Neuronal stem cell (in vitro differentiated cells): ENCODE measurements at regions not wholly inside any gene's neighbourhood (a gene's known extent, or its start where the extent isn't known, plus 50 kb on each side); places are given as distances from the start of the nearest gene placed in this dataset.

ENCODE experiments used
- DNase-seq: peaks from one replicate; pipeline ENCODE4 v3.0.0-alpha.2; 2013; ENCODE audit warnings: low spot score
- H2AFZ ChIP-seq: one replicate; pipeline ENCODE4 v1.6.1; 2013; ENCODE audit warnings: mild to moderate bottlenecking, low read length, inconsistent platforms
- H2AK5ac ChIP-seq: 2 replicates; pipeline ENCODE4 v1.6.1; 2013; ENCODE audit warnings: low read depth, mild to moderate bottlenecking, inconsistent platforms, low read length, moderate library complexity, mixed read lengths
- H2BK120ac ChIP-seq: 2 replicates; pipeline ENCODE4 v1.6.1; 2013; ENCODE audit warnings: low read depth, mild to moderate bottlenecking, inconsistent platforms, low read length, moderate library complexity, mixed read lengths
- H2BK12ac ChIP-seq: one replicate; pipeline ENCODE4 v1.6.1; 2013; ENCODE audit warnings: low read length, inconsistent platforms
- H2BK15ac ChIP-seq: 2 replicates; pipeline ENCODE4 v1.6.1; 2013; ENCODE audit warnings: mild to moderate bottlenecking, low read length, inconsistent platforms, mixed read lengths
- H2BK5ac ChIP-seq: one replicate; pipeline ENCODE4 v1.6.1; 2013; ENCODE audit warnings: inconsistent platforms, mild to moderate bottlenecking, low read length, moderate library complexity
- H3K14ac ChIP-seq: one replicate; pipeline ENCODE4 v1.6.1; 2013; ENCODE audit warnings: low read length, inconsistent platforms
- H3K18ac ChIP-seq: 2 replicates; pipeline ENCODE4 v1.6.1; 2013; ENCODE audit warnings: low read length, inconsistent platforms
- H3K23ac ChIP-seq: 2 replicates; pipeline ENCODE4 v1.6.1; 2013; ENCODE audit warnings: low read depth, mild to moderate bottlenecking, mixed read lengths, low read length, inconsistent platforms; ENCODE audit not compliant: poor library complexity
- H3K27ac ChIP-seq: replicated peaks from 3 replicates; pipeline ENCODE4 v1.5.1; 2013; ENCODE audit warnings: low read length, inconsistent platforms
- H3K27me3 ChIP-seq, 3 experiments: 2 replicates each; pipeline ENCODE4 v1.6.1; 2013; ENCODE audit warnings: low read length in 3 of 3, mild to moderate bottlenecking in 2 of 3, inconsistent platforms in 1 of 3, low read depth in 1 of 3, mixed read lengths in 1 of 3, moderate library complexity in 1 of 3; ENCODE audit not compliant: control insufficient read depth in 3 of 3, insufficient read depth in 3 of 3
- H3K36me3 ChIP-seq, 2 donors: replicated peaks in 1 of 2; 2 replicates each; pipeline ENCODE4 v1.6.1; 2013; ENCODE audit warnings: low read length in 2 of 2; ENCODE audit not compliant: control insufficient read depth in 2 of 2, insufficient read depth in 2 of 2
- H3K4ac ChIP-seq: 2 replicates; pipeline ENCODE4 v1.6.1; 2013; ENCODE audit warnings: inconsistent platforms, mild to moderate bottlenecking, low read length, moderate library complexity
- H3K4me1 ChIP-seq, 2 donors: 1 replicate in 1 of 2; 2 replicates in 1 of 2; pipeline ENCODE4 v1.6.1; 2013; ENCODE audit warnings: low read length in 2 of 2, low read depth in 1 of 2; ENCODE audit not compliant: control insufficient read depth in 2 of 2, insufficient read depth in 1 of 2
- H3K4me2 ChIP-seq: one replicate; pipeline ENCODE4 v1.6.1; 2013; ENCODE audit warnings: mild to moderate bottlenecking, low read length, inconsistent platforms; ENCODE audit not compliant: insufficient read depth, poor library complexity, severe bottlenecking
- H3K4me3 ChIP-seq, 2 donors: 2 replicates each; pipeline ENCODE4 v1.5.1; 2013; ENCODE audit warnings: low read length in 2 of 2, mild to moderate bottlenecking in 2 of 2, inconsistent platforms in 1 of 2, moderate library complexity in 1 of 2
- H3K79me1 ChIP-seq: one replicate; pipeline ENCODE4 v1.6.1; 2013; ENCODE audit warnings: low read depth, mild to moderate bottlenecking, inconsistent platforms, low read length, moderate library complexity
- H3K9ac ChIP-seq: one replicate; pipeline ENCODE4 v1.6.1; 2013; ENCODE audit warnings: mild to moderate bottlenecking, low read depth, low read length, inconsistent platforms; ENCODE audit not compliant: poor library complexity
- H3K9me3 ChIP-seq, 2 donors: replicated peaks in 1 of 2; 2 replicates each; pipeline versions ENCODE3 to v1.6.1; 2013; ENCODE audit warnings: low read length in 2 of 2, mild to moderate bottlenecking in 2 of 2, inconsistent platforms in 1 of 2, low read depth in 1 of 2, mixed read lengths in 1 of 2, moderate library complexity in 1 of 2; ENCODE audit not compliant: control insufficient read depth in 2 of 2, insufficient read depth in 1 of 2
- H4K8ac ChIP-seq: one replicate; pipeline ENCODE4 v1.6.1; 2013; ENCODE audit warnings: low read depth, mild to moderate bottlenecking, inconsistent platforms, low read length, moderate library complexity
- H4K91ac ChIP-seq: one replicate; pipeline ENCODE4 v1.6.1; 2013; ENCODE audit warnings: low read length, low read depth, mild to moderate bottlenecking, inconsistent platforms; ENCODE audit not compliant: poor library complexity
- WGBS, 2 donors: extraction: QIAGEN DNeasy Blood & Tissue Kit; methylation state at CpG; one replicate each; pipeline ENCODE4 v1.1.7; 2013; ENCODE audit warnings: missing lambda C conversion rate in 2 of 2, mixed read lengths in 1 of 2; ENCODE audit not compliant: insufficient read length in 2 of 2, insufficient replicate concordance in 1 of 2; ENCODE audit errors: extremely low coverage in 2 of 2; 5-methylcytosine and 5-hydroxymethylcytosine counted together

- Histone ChIP-seq H3K36me3 (no peaks in the 10 kb centered on the region), H4K91ac (no peak overlapping the region), H3K4me3 (no peak overlapping the region), H3K27ac (no peak overlapping the region), H3K23ac (no peak overlapping the region), H2AK5ac (no peak overlapping the region), H3K18ac (no peak overlapping the region), H3K4ac (no peak overlapping the region), H3K4me1 (no peaks in the 10 kb centered on the region), H3K27me3 (no peaks in the 10 kb centered on the region), H2BK12ac (no peak overlapping the region), H3K4me2 (no peak overlapping the region), H3K79me1 (no peaks in the 10 kb centered on the region), H2AFZ (no peak overlapping the region), H4K8ac (no peak overlapping the region), H3K9ac (no peak overlapping the region), H2BK120ac (no peak overlapping the region), H2BK5ac (no peak overlapping the region), H2BK15ac (no peak overlapping the region), H3K9me3 (peaks cover 0 to 3% of the 10 kb centered on the region in 2 donors), H3K14ac (no peak overlapping the region)
- DNase-seq: no peak
- WGBS, 2 donors: no CpG with 5 or more reads among the region's 2 CpGs
Measured at GRCh38 chr3:137669519-137670060, 94.5 kb upstream of the SOX14 start.

GRCh38 chr3:137687181-137687879 is 76.8 kb upstream of the SOX14 start:
- H4K91ac ChIP-seq: no peak overlapping the region

GRCh38 chr3:137692803-137693431 is 71.2 kb upstream of the SOX14 start:
- H2BK120ac ChIP-seq: no peak overlapping the region
- no peak overlapping the region for H4K91ac ChIP-seq
- no peaks in the 10 kb centered on the region for H3K79me1 ChIP-seq
- no peaks in the 10 kb centered on the region for H3K27me3 ChIP-seq
- H3K4me2 ChIP-seq: no peak overlapping the region
- H2BK15ac ChIP-seq: no peak overlapping the region
- H3K23ac ChIP-seq: no peak overlapping the region
- no peak overlapping the region for H3K9ac ChIP-seq
- peak overlapping the region; percentile 58 for H3K27ac ChIP-seq
- H3K9me3 ChIP-seq: no peaks in the 10 kb centered on the region
- H2BK12ac ChIP-seq: no peak overlapping the region
- H3K4ac ChIP-seq: no peak overlapping the region
- H3K4me3 ChIP-seq: no peak overlapping the region
- no peak overlapping the region for H3K14ac ChIP-seq
- H3K4me1 ChIP-seq: peaks cover 0 to 11% of the 10 kb centered on the region in 2 donors
- WGBS, 2 donors: no CpG with 5 or more reads among the region's 6 CpGs
- H3K36me3 ChIP-seq: no peaks in the 10 kb centered on the region
- DNase-seq: peak; percentile 45
- no peak overlapping the region for H2AFZ ChIP-seq
- H2AK5ac ChIP-seq: no peak overlapping the region
- H2BK5ac ChIP-seq: no peak overlapping the region
- no peak overlapping the region for H4K8ac ChIP-seq
- H3K18ac ChIP-seq: no peak overlapping the region

More at GRCh38 chr3:137687181-137687879, 76.8 kb upstream of the SOX14 start:
- no peak overlapping the region for H2BK5ac ChIP-seq
- H3K23ac ChIP-seq: no peak overlapping the region
- H3K4me1 ChIP-seq: no peaks in the 10 kb centered on the region
- H3K14ac ChIP-seq: no peak overlapping the region
- H3K36me3 ChIP-seq: no peaks in the 10 kb centered on the region
- no peak overlapping the region for H3K27ac ChIP-seq
- H2AFZ ChIP-seq: no peak overlapping the region
- no peak overlapping the region for H3K18ac ChIP-seq
- H2BK12ac ChIP-seq: no peak overlapping the region
- H3K9ac ChIP-seq: no peak overlapping the region
- no peaks in the 10 kb centered on the region for H3K27me3 ChIP-seq
- no peak for DNase-seq
- no peaks in the 10 kb centered on the region for H3K79me1 ChIP-seq
- H4K8ac ChIP-seq: no peak overlapping the region
- no peak overlapping the region for H3K4me3 ChIP-seq
- H2BK120ac ChIP-seq: no peak overlapping the region
- no peak overlapping the region for H2AK5ac ChIP-seq
- H3K4me2 ChIP-seq: no peak overlapping the region
- H2BK15ac ChIP-seq: no peak overlapping the region
- H3K4ac ChIP-seq: no peak overlapping the region
- no CpG with 5 or more reads among the region's 4 CpGs for WGBS, 2 donors
- H3K9me3 ChIP-seq: no peaks in the 10 kb centered on the region

GRCh38 chr3:137693791-137694190 is 70.3 kb upstream of the SOX14 start:
- no peak for DNase-seq
- Histone ChIP-seq H3K9ac (no peak overlapping the region), H3K23ac (no peak overlapping the region), H3K4ac (no peak overlapping the region), H3K9me3 (no peaks in the 10 kb centered on the region), H3K27me3 (no peaks in the 10 kb centered on the region), H3K27ac (no peak overlapping the region), H3K79me1 (no peaks in the 10 kb centered on the region), H2BK120ac (no peak overlapping the region), H3K4me3 (no peak overlapping the region), H3K4me1 (peaks cover 0 to 11% of the 10 kb centered on the region in 2 donors), H2AFZ (no peak overlapping the region), H3K14ac (no peak overlapping the region), H2BK5ac (no peak overlapping the region), H2BK12ac (no peak overlapping the region), H3K36me3 (no peaks in the 10 kb centered on the region), H3K4me2 (no peak overlapping the region), H2AK5ac (no peak overlapping the region), H3K18ac (no peak overlapping the region), H2BK15ac (no peak overlapping the region), H4K8ac (no peak overlapping the region), H4K91ac (no peak overlapping the region)
- WGBS, 2 donors: no CpG with 5 or more reads among the region's 2 CpGs
